GM10248 (cell line): ENCODE measurements at regions not wholly inside any gene's neighbourhood (a gene's known extent, or its start where the extent isn't known, plus 50 kb on each side); places are given as distances from the start of the nearest gene placed in this dataset.

Experiments
- CTCF ChIA-PET: fragments of 300-600 bp; sonication (Branson Sonifier 250); formaldehyde crosslinking; extraction: SDS; loops from one replicate; lab custom pipeline; 2021; ENCODE audit warnings: antibody characterized with exemption; lab: Yijun Ruan, JAX
- POLR2A ChIA-PET: fragments of 350-650 bp; sonication (Branson Sonifier 250); formaldehyde crosslinking; extraction: SDS; loops from one replicate; lab custom pipeline; 2020; ENCODE audit warnings: antibody characterized with exemption; lab: Yijun Ruan, JAX
- DNase-seq: peaks from one replicate; pipeline ENCODE4 v3.0.0; 2012; ENCODE audit errors: extremely low spot score
- CTCF ChIP-seq: IDR thresholded peaks from 2 replicates; pipeline ENCODE4 v1.5.1; 2012; ENCODE audit warnings: mild to moderate bottlenecking, low read depth; ENCODE audit errors: extremely low read depth, missing control alignments, control extremely low read depth

GRCh38 chr4:125663896-125664767 lies 349.4 kb downstream of the FAT4 start:
- CTCF ChIA-PET, result interaction anchor here (0.7 to 1.3 kb wide), 2 partner anchors 13 to 71 kb away, joined by 3 read pairs; no protein-coding TSS in a partner anchor
- DNase-seq, result no peak
- POLR2A ChIA-PET, result no interaction called here
- TF ChIP-seq CTCF, result no peak

GRCh38 chr4:125666635-125667034 lies 351.9 kb downstream of the FAT4 start:
- no peak for DNase-seq
- POLR2A ChIA-PET, result no interaction called here
- CTCF ChIA-PET, result no interaction called here
- TF ChIP-seq CTCF, result no peak

- TF ChIP-seq CTCF, result no peak
- CTCF ChIA-PET, result interaction anchor here (1.0 kb wide), 1 partner anchor 11 kb away, joined by 3 read pairs; no protein-coding TSS in a partner anchor
- POLR2A ChIA-PET, result no interaction called here
- no peak for DNase-seq
These were observed 361.4 kb downstream of the FAT4 start for GRCh38 chr4:125676156-125676555.

GRCh38 chr4:125676583-125676982 lies 361.8 kb downstream of the FAT4 start:
- POLR2A ChIA-PET, result no interaction called here
- CTCF ChIA-PET, result interaction anchor here (0.9 to 1.0 kb wide), 2 partner anchors 11 to 103 kb away, joined by 3 read pairs; no protein-coding TSS in a partner anchor

GRCh38 chr4:125677665-125678307 lies 363.0 kb downstream of the FAT4 start:
- ChIA-PET CTCF (interaction anchor here (0.9 kb wide), 1 partner anchor 9 kb away, joined by 3 read pairs; no protein-coding TSS in a partner anchor), POLR2A (no interaction called here)
- TF ChIP-seq CTCF, result no peak
- DNase-seq, result no peak

More at GRCh38 chr4:125676583-125676982, 361.8 kb downstream of the FAT4 start:
- DNase-seq, result no peak
- TF ChIP-seq CTCF, result no peak

- ChIA-PET POLR2A (no interaction called here), CTCF (no interaction called here)
- TF ChIP-seq CTCF, result no peak
- no peak for DNase-seq
These were observed 365.2 kb downstream of the FAT4 start for GRCh38 chr4:125679989-125680388.
